ENCODE measurements at regions not wholly inside any gene's neighbourhood (a gene's known extent, or its start where the extent isn't known, plus 50 kb on each side); places are given as distances from the start of the nearest gene placed in this dataset.

DNA sequence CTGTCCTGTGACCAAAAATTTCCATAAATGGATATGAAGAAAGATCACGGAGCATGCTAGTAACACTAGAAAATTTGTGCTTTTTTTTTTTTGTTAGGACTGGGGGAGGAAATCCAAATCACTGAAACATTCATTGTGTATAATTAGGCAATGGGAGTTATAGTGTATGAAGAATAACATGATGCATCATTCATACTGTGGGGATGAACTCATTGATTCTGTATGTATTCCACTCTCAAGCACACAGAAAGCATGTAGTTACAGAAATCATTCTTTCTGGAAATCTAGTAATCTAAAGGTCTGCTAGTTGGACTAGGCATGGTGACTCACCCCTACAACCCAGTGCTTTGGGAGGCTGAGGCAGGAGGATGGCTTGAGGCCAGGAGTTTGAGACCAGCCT is 749.7 kb downstream of the DIAPH3 start:
- TF ChIP-seq POLR2A (IDR thresholded peaks at IDR 0.05), result no peak
- TF ChIP-seq, protein P1, sequence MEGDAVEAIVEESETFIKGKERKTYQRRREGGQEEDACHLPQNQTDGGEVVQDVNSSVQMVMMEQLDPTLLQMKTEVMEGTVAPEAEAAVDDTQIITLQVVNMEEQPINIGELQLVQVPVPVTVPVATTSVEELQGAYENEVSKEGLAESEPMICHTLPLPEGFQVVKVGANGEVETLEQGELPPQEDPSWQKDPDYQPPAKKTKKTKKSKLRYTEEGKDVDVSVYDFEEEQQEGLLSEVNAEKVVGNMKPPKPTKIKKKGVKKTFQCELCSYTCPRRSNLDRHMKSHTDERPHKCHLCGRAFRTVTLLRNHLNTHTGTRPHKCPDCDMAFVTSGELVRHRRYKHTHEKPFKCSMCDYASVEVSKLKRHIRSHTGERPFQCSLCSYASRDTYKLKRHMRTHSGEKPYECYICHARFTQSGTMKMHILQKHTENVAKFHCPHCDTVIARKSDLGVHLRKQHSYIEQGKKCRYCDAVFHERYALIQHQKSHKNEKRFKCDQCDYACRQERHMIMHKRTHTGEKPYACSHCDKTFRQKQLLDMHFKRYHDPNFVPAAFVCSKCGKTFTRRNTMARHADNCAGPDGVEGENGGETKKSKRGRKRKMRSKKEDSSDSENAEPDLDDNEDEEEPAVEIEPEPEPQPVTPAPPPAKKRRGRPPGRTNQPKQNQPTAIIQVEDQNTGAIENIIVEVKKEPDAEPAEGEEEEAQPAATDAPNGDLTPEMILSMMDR (IDR thresholded peaks at IDR 0.05), result no peak
- TF ChIP-seq POLR2AphosphoS5 (IDR thresholded peaks at IDR 0.05), result no peak

Data from upper lobe of left lung (tissue), 4 donors.